Aorta (tissue), 5 donors: ENCODE measurements at regions not wholly inside any gene's neighbourhood (a gene's known extent, or its start where the extent isn't known, plus 50 kb on each side); places are given as distances from the start of the nearest gene placed in this dataset.

Experiments
- ATAC-seq: fragments of 200-7000 bp; cut with Tn5 transposase; one replicate; pipeline ENCODE4 v1.9.1; 2022; ENCODE audit warnings: moderate library complexity; ENCODE audit not compliant: low FRiP score
- DNase-seq, 2 donors: peaks; one replicate each; pipeline ENCODE4 v3.0.0-alpha.2; 2020
- H3K27ac ChIP-seq, 2 donors: one replicate each; pipeline ENCODE4 v1.5.1; 2013; ENCODE audit warnings: low read length in 2 of 2, mild to moderate bottlenecking in 2 of 2, moderate library complexity in 2 of 2, control low read depth in 1 of 2, inconsistent platforms in 1 of 2, low read depth in 1 of 2
- H3K27me3 ChIP-seq, 2 donors: one replicate each; pipeline ENCODE4 v1.6.1; 2013; ENCODE audit warnings: control low read depth in 1 of 2, low read length in 1 of 2, mild to moderate bottlenecking in 1 of 2, moderate library complexity in 1 of 2; ENCODE audit not compliant: insufficient read depth in 2 of 2, control insufficient read depth in 1 of 2
- H3K36me3 ChIP-seq, 2 donors: one replicate each; pipeline ENCODE4 v1.6.1; 2013; ENCODE audit warnings: control low read depth in 1 of 2, low read length in 1 of 2, mild to moderate bottlenecking in 1 of 2; ENCODE audit not compliant: insufficient read depth in 2 of 2, control insufficient read depth in 1 of 2
- H3K4me1 ChIP-seq, 2 donors: one replicate each; pipeline ENCODE4 v1.6.1; 2013; ENCODE audit warnings: low read length in 2 of 2, control low read depth in 1 of 2, mild to moderate bottlenecking in 1 of 2, moderate library complexity in 1 of 2; ENCODE audit not compliant: insufficient read depth in 2 of 2, control insufficient read depth in 1 of 2
- H3K4me3 ChIP-seq, 2 donors: one replicate each; pipeline ENCODE4 v1.5.1; 2013; ENCODE audit warnings: low read length in 2 of 2, control low read depth in 1 of 2, mild to moderate bottlenecking in 1 of 2
- H3K9me3 ChIP-seq: one replicate; pipeline ENCODE4 v1.6.1; 2013; ENCODE audit warnings: mild to moderate bottlenecking, low read length; ENCODE audit not compliant: control insufficient read depth
- WGBS, 2 donors: extraction: QIAGEN DNeasy Blood & Tissue Kit; methylation state at CpG; one replicate each; pipeline ENCODE4 v1.1.7; 2013; 5-methylcytosine and 5-hydroxymethylcytosine counted together
- intact Hi-C, 2 donors: fragments of 100-400 bp; cut with DNase I; formaldehyde crosslinking; loops; one replicate each; pipeline versions ENCODE4 v1.14.2 to v1.15.0; 2022
- donor health status: healthy with polysubstance abuse.
- donor health status: Bipolar disorder and iron deficiency.
- donor health status: DM: no; HTN: no; CAD: no.
- donor health status: DM: no; HTN: no; CAD: no.
- donor health status: DM: yes; HTN: yes; CAD: no.

DNA sequence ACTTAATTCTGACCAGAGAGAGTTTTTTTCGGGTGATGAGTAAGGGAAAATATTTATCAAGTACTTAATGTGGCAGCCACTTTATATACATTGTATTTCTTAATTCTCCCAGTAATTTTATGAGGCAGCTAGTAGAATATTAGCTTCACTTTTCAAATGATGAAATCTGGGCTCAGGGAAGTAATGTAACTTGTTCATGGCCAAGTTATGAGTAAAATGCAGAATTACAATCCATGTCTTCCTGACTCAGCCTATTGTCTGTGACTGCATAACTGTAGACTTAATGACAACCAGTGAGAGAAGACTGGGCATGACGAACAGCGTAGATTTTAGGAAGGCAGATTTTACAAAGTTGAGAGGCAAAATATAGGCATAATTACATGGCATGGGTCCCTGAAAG is 106.7 kb upstream of the MIS18BP1 start:
- ATAC-seq (no peak), DNase-seq (no peak)
- Histone ChIP-seq H3K4me3 (no peak overlapping the region), H3K27me3 (no peaks in the 10 kb centered on the region), H3K36me3 (no peaks in the 10 kb centered on the region), H3K4me1 (no peaks in the 10 kb centered on the region), H3K27ac (no peak overlapping the region), H3K9me3 (no peaks in the 10 kb centered on the region)
- intact Hi-C loops = no loop called here
- 84 to 89% methylated on average over 3 of the region's 3 CpGs for WGBS, 2 donors

- ATAC-seq = no peak
- intact Hi-C loops = no loop called here
Observed at GRCh38 chr14:45332360-45332988, 79.5 kb upstream of the MIS18BP1 start.

GRCh38 chr14:45308745-45309397 is 55.9 kb upstream of the MIS18BP1 start:
- no peak for DNase-seq
- no peak overlapping the region for H3K4me3 ChIP-seq
- no peaks in the 10 kb centered on the region for H3K9me3 ChIP-seq
- no peaks in the 10 kb centered on the region for H3K27me3 ChIP-seq
- H3K27ac ChIP-seq = no peak overlapping the region
- no peaks in the 10 kb centered on the region for H3K4me1 ChIP-seq
- intact Hi-C loops = no loop called here
- no peaks in the 10 kb centered on the region for H3K36me3 ChIP-seq
- WGBS, 2 donors = 77 to 79% methylated on average over 1 of the region's 1 CpG
- no peak for ATAC-seq

More at GRCh38 chr14:45332360-45332988, 79.5 kb upstream of the MIS18BP1 start:
- no peak for DNase-seq
- Histone ChIP-seq H3K9me3 (no peaks in the 10 kb centered on the region), H3K36me3 (no peaks in the 10 kb centered on the region), H3K4me3 (no peak overlapping the region), H3K27ac (no peak overlapping the region), H3K4me1 (no peaks in the 10 kb centered on the region), H3K27me3 (no peaks in the 10 kb centered on the region)
- 29 to 39% methylated on average over 4 of the region's 4 CpGs for WGBS, 2 donors
